DMS153 treated with DMSO at 0.1 percent for 48 hours (cell line): ENCODE measurements at regions not wholly inside any gene's neighbourhood (a gene's known extent, or its start where the extent isn't known, plus 50 kb on each side); places are given as distances from the start of the nearest gene placed in this dataset.

Experiments used
- DNase-seq: peaks from one replicate; lab custom pipeline; 2025; ENCODE audit not compliant: unreplicated experiment; lab: John Stamatoyannopoulos, UW

GRCh38 chr17:83144421-83145357, 65.3 kb downstream of the METRNL start:
- no peak for DNase-seq

- DNase-seq: no peak
Observed at GRCh38 chr17:83145358-83145738, 65.9 kb downstream of the METRNL start.

GRCh38 chr17:83145831-83146230, 66.4 kb downstream of the METRNL start:
- DNase-seq: no peak

- no peak for DNase-seq
Observed at GRCh38 chr17:83146347-83146746, 66.9 kb downstream of the METRNL start.

GRCh38 chr17:83147280-83147679, 67.9 kb downstream of the METRNL start:
- no peak for DNase-seq

GRCh38 chr17:83148317-83149028, 69.1 kb downstream of the METRNL start:
- DNase-seq: no peak

GRCh38 chr17:83149029-83149725, 69.8 kb downstream of the METRNL start:
- DNase-seq: no peak

GRCh38 chr17:83149761-83150251, 70.4 kb downstream of the METRNL start:
- no peak for DNase-seq

GRCh38 chr17:83150369-83151055, 71.1 kb downstream of the METRNL start:
- no peak for DNase-seq

GRCh38 chr17:83151056-83151441, 71.6 kb downstream of the METRNL start:
- DNase-seq: no peak

- no peak for DNase-seq
Observed at GRCh38 chr17:83151442-83152226, 72.2 kb downstream of the METRNL start.

GRCh38 chr17:83152227-83152744, 72.9 kb downstream of the METRNL start:
- no peak for DNase-seq

GRCh38 chr17:83152745-83153611, 73.6 kb downstream of the METRNL start:
- no peak for DNase-seq

GRCh38 chr17:83153681-83154310, 74.4 kb downstream of the METRNL start:
- no peak for DNase-seq

- DNase-seq: no peak
Observed at GRCh38 chr17:83154311-83155127, 75.1 kb downstream of the METRNL start.

- no peak for DNase-seq
Observed at GRCh38 chr17:83155128-83156121, 76.0 kb downstream of the METRNL start.
